HG02840 (cell line): ENCODE measurements at regions not wholly inside any gene's neighbourhood (a gene's known extent, or its start where the extent isn't known, plus 50 kb on each side); places are given as distances from the start of the nearest gene placed in this dataset.

Experiments
- ATAC-seq: cut with Tn5 transposase; IDR thresholded peaks from one replicate; pipeline ENCODE4 v1.9.1; 2021; ENCODE audit warnings: mild to moderate bottlenecking, moderate library complexity, moderate number of reproducible peaks; ENCODE audit not compliant: unreplicated experiment, low FRiP score

DNA sequence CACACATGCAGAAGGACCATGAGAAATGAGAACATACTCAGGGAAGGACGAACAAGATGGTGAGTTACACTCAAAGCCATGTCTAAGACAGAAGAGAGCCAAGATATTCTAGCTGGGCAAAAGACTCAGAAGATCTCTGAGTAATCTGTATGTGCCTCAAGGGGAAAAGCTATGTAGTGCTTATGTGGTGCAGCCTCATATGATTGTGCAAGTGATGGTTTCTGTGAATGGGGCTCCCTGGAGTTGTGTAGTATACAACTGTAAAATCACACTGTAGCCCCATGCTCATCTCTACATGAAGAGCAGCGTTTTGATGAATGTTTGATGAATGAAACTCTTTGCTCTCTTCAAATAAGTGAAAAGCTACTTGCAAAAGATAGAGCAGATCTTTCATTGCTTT lies 57.5 kb downstream of the OSR1 start:
- ATAC-seq: no peak

DNA sequence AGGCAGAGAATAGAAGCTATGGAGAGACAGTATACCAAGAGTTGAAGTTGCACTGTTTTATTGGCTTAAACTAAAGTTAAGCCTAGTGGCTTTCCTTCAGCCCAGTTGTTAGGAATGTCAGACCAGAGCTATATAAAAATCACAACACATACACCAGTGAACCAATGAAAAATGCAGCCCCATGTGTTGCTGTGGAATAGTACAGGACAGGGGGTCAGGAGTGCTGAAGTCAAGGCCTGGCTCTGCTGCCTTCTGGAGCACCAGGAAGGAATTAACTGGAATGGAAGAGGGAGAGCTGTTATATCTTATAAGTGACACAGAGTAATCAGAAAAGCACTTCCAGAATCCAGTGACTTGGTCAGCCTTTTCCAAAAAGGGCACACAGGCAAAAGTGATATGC lies 58.9 kb downstream of the OSR1 start:
- no peak for ATAC-seq

DNA sequence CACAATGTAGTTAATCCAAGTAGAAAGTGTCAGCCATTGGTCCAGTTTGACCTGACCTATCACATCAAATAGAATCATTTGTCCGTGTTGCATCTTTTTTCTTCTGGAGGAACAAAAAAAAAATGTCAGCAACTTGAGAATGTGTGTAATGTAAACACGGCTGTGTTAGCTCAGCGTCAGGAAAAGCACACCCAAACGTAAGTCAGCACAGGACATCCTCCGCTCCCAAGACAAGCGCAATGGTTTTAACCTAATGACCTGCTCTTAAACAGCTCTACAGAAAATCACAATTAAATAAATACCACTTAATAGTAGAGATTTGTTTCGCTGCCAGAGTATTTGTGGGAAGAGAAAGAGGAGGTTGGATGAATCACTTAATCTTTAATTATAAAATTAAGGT lies 59.4 kb downstream of the OSR1 start:
- no peak for ATAC-seq

DNA sequence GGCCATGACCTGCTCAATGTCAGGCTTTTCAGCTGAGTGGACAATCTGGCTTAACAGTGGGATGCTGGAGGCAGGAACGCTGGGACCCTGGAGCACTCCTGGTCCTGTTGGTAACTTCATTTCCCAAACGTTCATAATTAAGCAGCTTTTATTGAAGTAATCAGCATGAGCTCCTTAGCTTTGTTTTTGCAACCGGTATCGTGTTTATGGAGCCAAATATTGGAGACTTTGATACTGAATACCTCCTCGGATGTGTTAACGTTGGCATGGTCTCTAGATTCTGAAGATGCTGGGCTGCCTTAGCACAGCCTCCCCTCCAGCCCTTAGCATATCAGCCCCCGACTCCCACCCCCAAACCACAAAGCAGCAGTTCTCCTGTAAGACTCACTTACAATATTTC lies 60.7 kb downstream of the OSR1 start:
- ATAC-seq: no peak

DNA sequence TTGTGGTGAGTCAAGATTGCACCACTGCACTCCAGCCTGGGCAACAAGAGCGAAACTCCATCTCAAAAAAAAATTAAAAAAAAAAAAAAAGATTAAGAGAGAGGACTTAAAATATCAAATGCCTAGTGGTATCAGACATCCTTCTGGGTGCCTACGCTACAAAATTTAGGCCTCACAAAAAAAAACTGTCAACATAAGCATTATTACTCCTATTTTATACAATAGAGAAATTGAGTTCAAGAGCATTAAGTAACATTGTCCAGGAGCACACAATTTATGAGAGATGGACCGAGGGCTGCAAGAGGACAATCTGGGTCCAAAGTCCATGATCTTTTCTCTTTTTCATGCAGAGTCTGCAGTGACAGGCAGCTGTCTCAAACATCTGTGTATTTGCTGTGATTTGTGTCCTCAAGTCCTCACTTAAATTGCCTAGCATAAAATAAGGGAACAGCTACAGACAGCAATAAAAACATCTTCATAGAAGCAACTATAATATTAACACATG lies 62.4 kb downstream of the OSR1 start:
- no peak for ATAC-seq

DNA sequence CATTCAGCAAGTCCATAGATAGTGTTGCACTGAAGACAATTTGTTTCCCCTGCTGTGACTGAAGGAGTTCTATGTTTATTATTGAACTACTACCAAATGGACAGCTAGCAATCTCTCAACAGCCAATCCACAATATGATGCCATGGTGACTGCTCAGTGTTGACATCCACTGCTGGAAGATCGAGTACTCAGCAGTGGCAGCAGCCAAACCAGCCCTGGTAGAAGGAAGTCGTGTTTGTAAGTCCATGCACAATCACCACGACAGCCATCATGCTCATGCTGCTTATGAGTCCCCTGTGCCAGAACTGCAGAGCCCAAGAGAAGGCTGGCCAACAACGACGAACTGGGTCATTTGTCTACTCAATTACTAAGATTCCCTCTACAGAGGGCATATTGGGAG lies 66.4 kb downstream of the OSR1 start:
- no peak for ATAC-seq

DNA sequence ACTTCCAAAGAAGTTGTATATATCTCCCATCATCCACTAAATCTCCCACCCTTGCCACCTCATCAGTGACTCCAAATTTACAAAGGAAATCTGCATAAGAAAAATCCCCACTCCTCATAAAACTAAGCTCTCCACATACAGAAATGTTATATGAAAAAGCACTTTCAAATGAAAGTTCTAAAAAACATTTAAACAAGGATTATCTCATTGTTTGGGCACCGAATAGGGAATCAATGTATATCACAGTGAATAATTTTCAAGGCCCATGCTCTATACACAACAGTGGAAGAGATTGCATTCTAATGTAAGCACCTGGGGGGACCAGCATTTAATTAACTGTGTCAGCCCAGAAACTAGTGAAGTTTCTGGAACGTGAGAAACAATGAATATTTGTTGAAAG lies 70.1 kb downstream of the OSR1 start:
- ATAC-seq: no peak

DNA sequence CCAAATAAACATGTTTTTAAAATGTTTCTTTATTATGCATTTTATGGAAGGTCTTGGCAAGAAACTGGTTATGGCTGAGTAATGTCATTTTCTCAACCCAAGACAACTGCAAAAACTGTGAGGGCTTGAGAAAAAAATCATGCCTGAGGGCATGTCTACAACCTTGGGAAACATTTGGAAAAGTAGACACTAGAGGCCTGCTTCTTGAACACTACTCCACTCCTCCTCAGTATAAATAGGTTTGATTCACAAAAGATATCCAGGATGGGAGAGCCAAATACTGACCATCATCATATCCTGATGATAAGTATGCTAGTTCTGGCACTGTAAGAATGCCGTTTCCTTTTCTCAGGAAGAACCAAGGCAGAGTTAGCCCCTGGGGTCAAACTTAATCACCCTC lies 71.1 kb downstream of the OSR1 start:
- ATAC-seq: no peak

DNA sequence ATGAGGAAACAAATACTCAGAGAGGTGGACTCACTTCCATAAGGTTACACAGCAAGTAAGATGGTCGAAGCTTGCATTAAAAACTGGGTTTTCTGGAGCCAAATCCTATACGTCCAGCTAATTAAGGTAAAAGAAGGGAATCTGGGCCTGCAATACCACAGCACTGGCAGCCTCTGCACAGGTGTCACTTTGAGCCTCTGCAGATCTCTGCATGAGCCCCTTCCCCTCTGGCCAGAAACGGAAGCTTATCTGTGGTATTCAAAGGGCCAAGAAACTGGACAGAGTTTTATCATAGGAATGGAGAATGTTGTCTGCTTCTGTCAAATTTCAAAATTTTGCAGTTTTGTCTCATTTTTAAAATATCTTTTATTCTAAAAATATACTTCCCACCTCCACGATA lies 76.1 kb downstream of the OSR1 start:
- ATAC-seq: no peak

DNA sequence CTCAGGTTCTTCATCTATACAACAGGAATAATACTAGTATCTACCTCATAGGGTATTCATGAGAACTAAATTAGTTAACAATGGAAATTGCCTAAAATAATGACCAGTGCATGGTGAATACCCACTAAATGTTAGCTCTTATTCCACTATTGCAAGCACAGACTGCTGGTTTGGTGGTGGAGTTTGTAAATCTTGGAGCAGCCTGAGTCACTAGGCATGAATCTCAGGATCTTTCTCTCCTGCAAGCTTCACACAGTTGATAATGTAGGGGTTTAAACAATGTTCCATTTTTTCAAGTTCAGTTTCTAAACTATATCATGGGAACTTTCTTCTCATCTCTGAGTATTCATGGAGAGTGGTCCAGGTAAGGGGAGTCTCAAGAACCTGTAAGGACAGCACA lies 84.0 kb downstream of the OSR1 start:
- no peak for ATAC-seq

DNA sequence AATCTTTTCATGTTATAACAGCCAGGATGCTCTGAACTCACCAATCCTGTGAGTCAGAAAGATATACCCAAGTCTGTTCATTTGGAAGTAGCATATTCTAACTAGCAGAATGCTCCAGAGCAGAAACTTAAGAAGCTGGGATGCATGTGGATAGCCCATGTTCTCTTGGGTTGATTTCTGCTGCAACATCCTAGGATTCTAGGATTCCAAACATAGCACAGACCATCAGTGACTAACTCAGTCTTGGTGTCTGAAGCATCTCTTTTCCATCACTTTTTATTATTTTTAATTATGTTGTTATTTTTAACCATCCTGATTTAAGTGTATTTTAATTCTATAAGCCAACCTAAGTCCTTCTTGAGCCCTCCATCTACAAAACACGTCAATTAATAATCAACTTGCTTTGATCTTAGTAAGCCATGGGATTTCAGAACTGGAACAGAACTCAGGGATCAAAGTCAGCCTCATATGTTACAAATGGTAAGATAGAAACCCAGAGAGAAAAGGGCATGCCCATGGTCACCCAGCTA lies 85.4 kb downstream of the OSR1 start:
- no peak for ATAC-seq

DNA sequence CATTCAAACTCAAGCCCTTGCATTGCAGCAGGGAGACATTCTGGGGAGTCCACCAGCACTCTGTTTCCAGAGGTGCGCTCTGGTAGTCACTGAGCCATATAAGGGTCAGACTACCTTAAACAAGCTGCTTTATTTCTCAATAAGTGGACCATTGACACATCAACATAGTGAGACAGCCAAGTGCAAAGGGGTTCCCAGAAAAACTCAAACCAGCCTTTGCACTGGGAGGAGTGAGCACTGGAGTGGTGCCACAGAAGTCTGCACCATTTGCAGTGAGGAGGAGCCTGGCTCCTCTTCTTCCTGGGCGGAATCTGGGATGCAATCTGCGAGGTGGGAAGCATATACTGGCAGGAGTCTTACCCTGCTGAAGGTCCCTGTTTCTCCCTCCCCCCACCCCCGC lies 86.4 kb downstream of the OSR1 start:
- no peak for ATAC-seq

DNA sequence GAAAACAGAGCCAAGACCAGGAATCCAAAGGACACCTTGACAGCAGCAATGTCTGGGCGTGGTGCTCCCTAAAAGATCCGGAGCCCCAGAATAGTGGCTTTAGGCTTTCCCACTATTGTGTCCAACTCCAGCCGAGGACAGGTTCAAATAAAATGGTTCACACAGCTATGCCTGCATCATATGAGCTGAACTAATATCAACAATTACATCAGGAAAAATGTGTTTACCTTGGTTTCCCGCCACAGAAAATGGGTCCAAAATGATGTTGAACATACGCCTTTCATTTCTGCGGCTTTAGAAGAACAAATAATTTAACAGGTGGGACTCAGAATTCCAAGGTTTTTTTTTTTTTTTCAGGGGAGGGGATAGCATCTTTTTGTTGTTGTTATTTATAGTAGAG lies 93.6 kb downstream of the OSR1 start:
- ATAC-seq: no peak

DNA sequence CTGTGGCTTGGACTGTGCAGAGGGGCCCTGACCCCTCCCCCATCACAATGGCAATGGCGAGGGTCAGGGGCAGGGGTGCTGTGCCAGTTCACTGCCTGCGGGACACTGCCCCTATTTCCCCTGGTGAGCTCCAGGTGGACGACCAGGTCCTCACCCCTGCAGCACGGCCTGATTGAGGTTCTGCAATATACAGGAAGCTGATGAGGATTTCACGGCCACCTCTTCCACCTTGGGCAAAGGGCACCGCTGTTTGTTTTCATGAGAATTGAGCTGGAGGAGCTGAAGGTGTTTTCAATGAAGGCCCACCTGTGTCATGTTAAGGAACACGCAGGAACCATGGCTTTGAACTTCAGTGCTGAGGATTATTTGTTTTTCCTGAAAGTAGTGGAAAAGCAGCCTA lies 96.3 kb downstream of the OSR1 start:
- ATAC-seq: no peak

DNA sequence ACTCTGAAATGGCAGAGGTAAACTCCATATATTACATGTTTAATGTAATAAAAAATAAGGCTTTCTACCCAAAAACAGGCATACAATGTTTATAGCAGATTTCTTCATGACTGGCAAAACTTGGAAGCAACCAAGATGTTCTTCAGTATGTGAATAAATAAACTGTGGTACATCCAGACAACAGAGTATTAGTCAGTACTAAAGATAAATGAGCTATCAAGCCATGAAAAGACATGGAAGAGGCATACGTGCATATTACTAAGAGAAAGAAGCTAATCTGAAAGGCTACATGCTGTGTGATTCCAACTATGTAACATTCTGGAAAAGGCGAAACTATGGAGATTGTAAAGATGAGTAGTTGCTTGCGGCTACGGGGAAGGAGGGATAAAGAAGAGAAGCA lies 97.4 kb downstream of the OSR1 start:
- no peak for ATAC-seq

DNA sequence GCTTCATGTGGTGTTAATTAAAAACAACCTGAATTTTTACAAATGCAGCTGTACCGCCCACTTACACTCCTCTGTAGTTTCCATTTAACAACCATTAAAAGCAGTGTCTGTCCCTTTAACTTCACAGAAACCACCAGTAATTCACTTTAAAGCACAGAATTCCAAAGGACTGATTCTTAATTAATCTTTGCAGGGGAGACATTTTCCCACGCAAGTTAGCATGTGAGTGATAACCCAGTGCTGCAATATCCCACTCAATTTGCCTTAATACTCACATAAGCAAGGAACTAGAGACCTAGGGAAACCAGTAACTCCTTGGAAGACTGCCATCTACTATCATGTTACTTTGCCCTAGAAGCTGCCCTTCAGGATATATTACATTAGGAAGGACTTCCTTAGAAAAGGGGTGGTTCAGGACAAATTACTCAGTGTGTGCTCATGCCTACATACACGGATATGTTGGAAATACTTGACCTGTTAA lies 102.3 kb downstream of the OSR1 start:
- ATAC-seq: no peak

DNA sequence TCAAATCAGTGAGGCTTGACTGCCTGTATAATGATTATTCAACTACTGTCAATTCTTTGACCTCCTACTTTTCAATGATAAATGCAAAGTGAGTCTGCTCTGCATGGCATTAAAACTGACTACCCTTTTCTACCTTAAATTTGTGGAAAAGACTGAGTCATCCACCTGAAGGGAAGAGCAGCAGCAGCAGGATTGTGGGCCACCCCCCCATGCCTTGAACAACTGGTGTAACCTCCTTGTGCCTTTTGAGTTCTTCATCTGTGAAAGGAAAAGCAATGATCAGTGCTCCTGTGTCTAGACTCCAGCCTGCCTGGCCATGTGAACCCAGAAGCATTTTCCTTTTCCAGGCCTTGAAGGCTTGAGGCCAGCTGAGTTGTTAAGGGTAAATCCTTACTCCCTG lies 102.9 kb downstream of the OSR1 start:
- ATAC-seq: no peak

DNA sequence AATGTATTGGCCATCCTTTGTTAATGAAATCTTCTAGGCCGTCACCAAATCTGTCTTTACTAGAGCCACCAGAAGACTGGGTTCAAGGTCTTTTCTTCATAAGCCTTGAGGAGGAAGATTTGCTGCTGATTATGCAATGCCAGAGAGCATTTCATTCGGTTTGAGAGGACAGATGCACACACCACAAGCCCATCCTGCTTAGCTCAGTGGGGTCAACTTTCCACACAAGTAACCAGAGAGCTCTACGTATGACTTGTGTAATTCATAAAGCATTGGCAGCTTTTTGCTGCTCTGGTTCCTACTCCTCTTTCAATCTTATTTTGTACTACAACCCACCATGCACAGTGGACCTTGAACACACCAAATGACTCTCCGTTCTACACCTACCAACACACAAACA lies 106.9 kb downstream of the OSR1 start:
- no peak for ATAC-seq

DNA sequence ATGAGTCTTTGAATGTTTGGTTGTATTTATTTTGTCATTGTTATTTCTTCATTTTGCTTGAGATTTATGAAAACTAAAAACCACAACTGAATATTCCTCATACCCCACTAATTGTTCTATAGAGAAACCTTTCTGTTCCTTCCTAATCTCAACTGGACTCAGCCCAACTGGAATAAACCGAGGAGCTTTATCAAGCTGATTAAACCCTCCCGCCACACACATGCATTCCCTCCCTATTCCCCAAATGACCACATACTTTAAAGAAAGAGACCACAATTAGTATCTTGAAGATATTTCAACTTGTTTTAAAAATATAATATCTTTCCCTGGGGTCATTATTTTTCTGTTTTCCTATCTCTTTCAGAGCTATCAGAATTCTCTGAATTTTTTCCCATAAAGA lies 107.5 kb downstream of the OSR1 start:
- ATAC-seq: no peak

DNA sequence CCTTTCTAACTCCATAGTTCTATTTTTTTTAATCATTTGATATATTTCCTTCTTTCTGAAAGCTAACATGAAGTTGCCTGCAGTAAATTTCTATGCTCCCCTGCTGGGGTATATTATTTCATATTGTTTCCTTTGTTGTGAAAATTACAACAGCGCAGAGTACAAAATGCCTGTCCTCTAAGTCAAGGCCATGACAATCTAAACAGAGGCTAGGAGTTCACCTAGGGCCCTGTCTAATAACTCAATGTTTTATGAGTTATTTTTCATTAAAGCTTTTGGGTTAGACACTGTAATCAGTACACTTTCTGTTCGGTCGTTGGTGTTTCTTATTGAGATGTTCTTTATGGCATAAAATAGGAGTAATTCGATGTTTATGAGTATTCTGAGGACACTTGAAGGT lies 111.2 kb downstream of the OSR1 start:
- ATAC-seq: no peak

DNA sequence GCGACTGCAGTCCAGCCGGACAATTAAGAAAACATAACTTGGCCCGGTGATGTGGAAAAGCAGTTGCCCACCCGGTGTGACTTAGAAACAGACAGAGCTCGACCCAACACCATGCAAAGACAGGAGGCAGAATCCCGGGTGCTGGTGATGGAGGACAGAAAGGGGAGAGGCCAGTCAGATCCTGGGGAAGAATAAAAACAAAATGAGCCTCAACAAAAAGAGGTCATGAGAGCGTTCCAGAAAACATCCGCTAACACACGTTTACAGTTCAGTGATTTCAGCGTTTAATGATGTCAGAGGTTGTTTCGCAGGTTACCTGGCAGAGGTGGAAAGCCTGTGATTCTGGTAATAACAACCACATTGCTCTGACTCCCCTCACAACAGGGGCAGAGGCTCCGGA lies 111.9 kb downstream of the OSR1 start:
- ATAC-seq: no peak

DNA sequence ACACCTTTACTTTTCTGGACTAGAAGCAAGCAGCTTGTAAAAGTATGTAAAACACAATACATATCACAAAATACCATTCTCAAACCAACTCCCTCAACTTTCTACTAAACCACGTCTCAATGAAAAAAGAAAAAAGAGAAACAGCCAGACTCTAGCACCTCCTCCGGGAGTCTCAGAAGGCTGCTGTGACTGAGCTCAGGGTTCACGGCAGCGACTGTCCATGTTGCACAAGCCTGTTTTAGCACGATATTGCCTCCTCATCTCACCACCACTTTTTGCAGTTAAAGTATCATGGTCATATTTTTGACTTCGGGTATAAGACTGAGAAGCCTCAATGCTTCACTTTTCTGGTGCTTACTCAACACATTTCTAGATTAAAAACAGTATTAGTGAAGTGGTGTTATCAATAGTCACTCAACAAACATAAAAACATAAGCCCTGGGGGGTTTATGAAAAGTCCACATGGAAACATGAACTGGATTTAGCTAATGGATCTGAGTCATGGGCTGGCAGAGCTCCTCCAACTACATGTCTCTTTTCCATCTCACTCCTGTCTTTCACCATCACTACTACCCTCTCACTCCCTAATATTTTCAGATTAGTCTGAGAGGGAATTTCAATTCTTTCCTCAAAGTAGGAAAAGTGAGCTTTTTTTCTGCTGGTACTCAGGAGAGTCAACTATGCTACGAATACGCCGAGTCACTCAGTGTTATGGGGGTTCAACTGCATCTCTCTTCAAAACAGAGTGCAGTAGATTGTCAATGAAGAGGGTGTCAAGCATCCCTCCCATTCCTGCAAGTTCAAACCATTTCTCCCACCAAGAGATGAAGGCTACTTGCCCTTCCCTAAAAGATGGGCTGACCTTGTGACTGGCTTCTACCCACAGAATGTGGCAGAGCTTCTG lies 113.7 kb downstream of the OSR1 start:
- no peak for ATAC-seq
